GM13976 (cell line): ENCODE measurements at regions not wholly inside any gene's neighbourhood (a gene's known extent, or its start where the extent isn't known, plus 50 kb on each side); places are given as distances from the start of the nearest gene placed in this dataset.

ENCODE experiments used
- DNase-seq: peaks from one replicate; pipeline ENCODE4 v3.0.0; 2012; ENCODE audit warnings: low spot score
- CTCF ChIP-seq: IDR thresholded peaks from 2 replicates; pipeline ENCODE4 v1.5.1; 2012; ENCODE audit warnings: borderline replicate concordance, mild to moderate bottlenecking; ENCODE audit not compliant: insufficient read depth; ENCODE audit errors: extremely low read depth, missing control alignments, control extremely low read depth
- in situ Hi-C: fragments of 300-500 bp; cut with MboI; formaldehyde crosslinking; loops from one replicate; pipeline ENCODE4 v1.12.0; 2022; ENCODE audit warnings: low sequenced_read_pairs, mixed read lengths, inconsistent platforms; ENCODE audit not compliant: unreplicated experiment

GRCh38 chr2:144683966-144684365 lies 164.0 kb upstream of the ZEB2 start:
- DNase-seq, result no peak
- in situ Hi-C loops, result no loop called here
- TF ChIP-seq CTCF, result no peak

DNA sequence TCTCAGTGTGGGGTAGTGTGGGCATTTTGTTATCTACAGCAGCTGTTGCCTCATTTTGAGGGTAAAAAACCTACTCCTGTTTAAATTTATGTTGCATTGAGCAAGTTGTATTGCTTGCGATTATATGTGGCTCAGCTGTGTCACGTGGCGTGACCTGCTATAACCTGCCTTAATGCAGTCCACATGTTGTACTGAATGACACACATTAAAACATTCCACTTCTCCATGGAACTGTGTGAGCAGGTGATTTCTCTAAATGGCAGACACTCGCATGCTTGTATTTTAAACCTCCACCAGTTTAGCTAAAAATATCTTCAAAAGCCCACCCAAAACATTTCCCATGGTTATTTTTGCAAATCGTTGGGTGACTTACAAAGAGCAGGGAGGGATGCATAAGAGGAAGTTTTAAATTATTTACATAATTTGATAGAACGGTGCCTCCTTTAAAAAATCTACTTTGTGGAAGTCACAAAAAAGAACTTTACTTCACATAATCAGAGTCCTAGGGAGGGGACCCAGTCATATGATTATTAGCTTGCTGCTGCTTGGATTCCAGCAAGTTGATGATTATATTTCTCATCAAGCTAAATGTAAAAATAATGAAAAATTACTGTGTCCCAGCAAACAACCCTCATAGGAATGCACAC lies 163.3 kb upstream of the ZEB2 start:
- DNase-seq, result no peak
- in situ Hi-C loops, result no loop called here
- no peak for TF ChIP-seq CTCF

- TF ChIP-seq CTCF, result no peak
- in situ Hi-C loops, result no loop called here
- DNase-seq, result no peak
Measured at GRCh38 chr2:144682248-144682647, 162.3 kb upstream of the ZEB2 start.

DNA sequence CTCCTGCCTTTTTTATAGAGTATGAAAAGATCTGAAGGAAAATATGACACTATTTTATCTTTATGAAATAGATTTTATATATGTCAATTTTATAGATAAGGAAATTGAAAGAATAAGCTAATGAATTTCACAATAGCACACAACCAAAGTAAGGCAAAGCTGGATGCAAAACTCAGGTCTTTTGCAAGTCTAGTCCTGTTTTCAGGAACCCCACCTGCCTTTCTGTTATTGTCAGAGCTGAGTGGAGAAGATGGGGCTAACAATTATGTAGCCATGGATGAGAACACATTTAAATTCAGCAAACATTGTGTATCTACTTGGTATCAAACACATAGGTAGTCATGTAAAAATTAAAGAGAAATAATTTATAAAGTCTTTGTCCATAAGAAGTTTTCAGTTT lies 161.5 kb upstream of the ZEB2 start:
- in situ Hi-C loops, result no loop called here
- TF ChIP-seq CTCF, result no peak
- DNase-seq, result no peak

GRCh38 chr2:144679942-144680341 lies 160.0 kb upstream of the ZEB2 start:
- in situ Hi-C loops, result no loop called here
- DNase-seq, result no peak
- TF ChIP-seq CTCF, result no peak

- TF ChIP-seq CTCF, result no peak
- in situ Hi-C loops, result no loop called here
- no peak for DNase-seq
Measured at GRCh38 chr2:144678736-144679135, 158.8 kb upstream of the ZEB2 start.
